ENCODE measurements at regions not wholly inside any gene's neighbourhood (a gene's known extent, or its start where the extent isn't known, plus 50 kb on each side); places are given as distances from the start of the nearest gene placed in this dataset.
"Not testable (repeated sequence)": the region's sequence is repeated elsewhere in the genome, so short reads cannot be mapped to it uniquely, and the experiment has no call there.

DNA sequence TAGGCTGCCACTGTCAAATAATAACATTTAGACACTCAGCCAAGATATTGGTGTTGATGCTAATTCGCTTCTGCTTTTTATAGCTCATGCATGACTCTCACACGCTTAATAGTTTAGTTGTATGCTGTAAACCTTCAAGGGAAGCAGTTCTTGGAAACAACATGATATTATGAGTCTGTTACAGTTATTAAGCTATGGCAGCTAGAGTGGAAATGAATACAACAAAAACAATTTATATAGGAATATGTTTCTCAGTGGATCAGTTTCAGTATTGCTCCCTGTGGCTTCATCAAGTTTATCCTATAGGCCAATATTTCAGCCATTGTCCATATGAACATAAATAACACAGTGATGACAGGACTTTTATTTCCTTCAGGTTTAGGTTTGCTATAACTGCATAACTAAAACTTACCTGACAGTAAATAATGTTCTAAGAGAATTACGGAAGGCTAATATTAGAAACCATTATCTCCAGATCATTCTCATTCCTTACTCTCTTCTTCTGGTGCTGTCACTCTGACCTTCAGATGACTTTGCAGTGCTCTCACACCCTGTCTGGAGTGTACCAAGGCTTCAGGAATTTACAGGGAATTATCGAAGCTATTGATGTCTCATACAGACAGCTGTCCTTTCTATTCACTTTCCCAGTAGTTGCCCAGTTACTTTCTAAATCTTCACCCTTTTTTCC is 555.0 kb downstream of the ANKRD50 start:
- Mint-ChIP-seq H3K27me3 (no peaks in the 10 kb centered on the region), H3K4me3 (no peak overlapping the region), H3K9me3 (no peaks in the 10 kb centered on the region), H3K36me3 (no peaks in the 10 kb centered on the region), H3K27ac (no peak overlapping the region), H3K4me1 (no peaks in the 10 kb centered on the region)
- DNase-seq: no peak

DNA sequence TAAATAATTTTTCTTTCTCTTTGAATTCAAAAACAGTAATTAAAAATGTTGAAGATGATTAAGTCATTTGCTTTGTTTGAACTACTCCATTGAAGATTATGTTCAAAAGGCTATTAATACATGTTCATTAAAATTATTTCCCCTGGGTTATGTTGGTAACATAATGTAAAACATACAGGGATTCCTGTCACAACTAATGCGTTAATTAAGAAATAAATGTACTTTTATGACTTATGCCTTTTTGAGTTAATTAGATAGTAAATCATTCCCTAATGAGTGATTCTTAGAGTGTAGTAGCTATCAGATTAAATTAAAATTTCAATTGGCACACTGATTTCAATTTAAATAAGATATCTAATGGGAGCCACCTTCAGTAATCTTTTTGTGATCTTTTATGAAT is 549.1 kb downstream of the ANKRD50 start:
- no peaks in the 10 kb centered on the region for H3K36me3 Mint-ChIP-seq
- H3K4me3 Mint-ChIP-seq: no peak overlapping the region
- H3K9me3 Mint-ChIP-seq: peaks cover under 1% of the 10 kb centered on the region
- peaks cover 4% of the 10 kb centered on the region for H3K27me3 Mint-ChIP-seq
- DNase-seq: no peak
- H3K27ac Mint-ChIP-seq: no peak overlapping the region
- H3K4me1 Mint-ChIP-seq: no peaks in the 10 kb centered on the region

DNA sequence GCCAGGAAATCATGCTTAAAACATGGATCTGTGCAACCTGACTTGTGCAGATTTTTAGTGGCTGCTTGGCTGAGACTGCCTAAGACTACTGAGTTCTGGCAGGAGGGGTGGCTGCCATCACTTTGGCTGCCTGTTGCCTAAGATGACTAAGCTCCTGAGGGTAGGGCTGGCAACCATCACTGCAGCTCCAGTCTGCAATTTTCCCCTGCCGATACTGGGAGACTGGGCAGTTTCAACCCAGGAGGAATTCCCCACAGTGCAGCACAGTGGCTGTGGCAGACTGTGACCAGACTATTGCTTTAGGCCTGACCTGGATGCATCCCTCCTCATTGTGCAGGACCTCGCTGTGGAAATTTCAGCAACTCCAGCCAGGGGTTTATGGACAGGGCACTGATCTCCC is 544.9 kb downstream of the ANKRD50 start:
- H3K9me3 Mint-ChIP-seq: peaks cover 13% of the 10 kb centered on the region
- no peaks in the 10 kb centered on the region for H3K36me3 Mint-ChIP-seq
- H3K4me1 Mint-ChIP-seq: no peaks in the 10 kb centered on the region
- peaks cover 5% of the 10 kb centered on the region for H3K27me3 Mint-ChIP-seq
- no peak overlapping the region for H3K4me3 Mint-ChIP-seq
- H3K27ac Mint-ChIP-seq: no peak overlapping the region
- no peak for DNase-seq

DNA sequence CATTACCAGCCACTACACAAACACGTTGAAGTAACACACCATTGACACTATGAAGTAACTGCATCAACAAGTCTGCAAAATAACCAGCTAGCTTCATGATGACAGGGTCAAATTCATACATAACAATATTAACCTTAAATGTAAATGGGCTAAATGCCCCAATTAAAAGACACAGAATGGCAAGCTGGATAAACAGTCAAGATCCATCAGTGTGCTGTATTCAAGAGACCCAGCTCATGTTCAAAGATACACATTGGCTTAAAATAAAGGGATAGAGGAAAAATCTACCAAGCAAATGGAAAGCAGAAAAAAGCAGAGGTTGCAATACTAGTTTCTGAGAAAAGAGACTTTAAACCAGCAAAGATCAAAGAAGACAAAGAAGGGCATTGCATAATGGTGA is 543.0 kb downstream of the ANKRD50 start:
- DNase-seq, H3K4me3 Mint-ChIP-seq, H3K27me3 Mint-ChIP-seq, H3K36me3 Mint-ChIP-seq, H3K27ac Mint-ChIP-seq, H3K4me1 Mint-ChIP-seq: not testable (repeated sequence)
- H3K9me3 Mint-ChIP-seq: peaks cover 15% of the 10 kb centered on the region

DNA sequence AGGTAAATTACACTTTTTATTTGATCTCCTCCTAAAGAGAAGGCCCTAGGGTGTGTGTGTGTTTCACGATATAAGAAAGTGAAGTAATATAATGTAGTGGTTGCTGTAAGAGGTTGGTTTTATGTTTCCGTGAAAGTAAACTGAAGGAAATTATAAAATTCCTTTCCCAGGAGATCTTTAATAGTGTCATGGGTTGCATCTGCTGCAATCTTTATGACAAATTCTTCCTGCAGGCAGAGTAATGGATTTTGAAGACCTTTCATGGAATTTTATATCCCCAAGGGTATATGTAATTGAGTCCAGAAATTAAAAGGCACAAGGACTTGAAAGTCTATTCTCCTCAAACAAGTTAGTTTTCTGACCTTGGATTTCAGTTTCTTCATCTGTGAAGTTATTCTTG is 538.6 kb downstream of the ANKRD50 start:
- no peak overlapping the region for H3K4me3 Mint-ChIP-seq
- DNase-seq: no peak
- no peak overlapping the region for H3K27ac Mint-ChIP-seq
- no peaks in the 10 kb centered on the region for H3K27me3 Mint-ChIP-seq
- H3K4me1 Mint-ChIP-seq: no peaks in the 10 kb centered on the region
- peaks cover 11% of the 10 kb centered on the region for H3K9me3 Mint-ChIP-seq
- H3K36me3 Mint-ChIP-seq: no peaks in the 10 kb centered on the region

DNA sequence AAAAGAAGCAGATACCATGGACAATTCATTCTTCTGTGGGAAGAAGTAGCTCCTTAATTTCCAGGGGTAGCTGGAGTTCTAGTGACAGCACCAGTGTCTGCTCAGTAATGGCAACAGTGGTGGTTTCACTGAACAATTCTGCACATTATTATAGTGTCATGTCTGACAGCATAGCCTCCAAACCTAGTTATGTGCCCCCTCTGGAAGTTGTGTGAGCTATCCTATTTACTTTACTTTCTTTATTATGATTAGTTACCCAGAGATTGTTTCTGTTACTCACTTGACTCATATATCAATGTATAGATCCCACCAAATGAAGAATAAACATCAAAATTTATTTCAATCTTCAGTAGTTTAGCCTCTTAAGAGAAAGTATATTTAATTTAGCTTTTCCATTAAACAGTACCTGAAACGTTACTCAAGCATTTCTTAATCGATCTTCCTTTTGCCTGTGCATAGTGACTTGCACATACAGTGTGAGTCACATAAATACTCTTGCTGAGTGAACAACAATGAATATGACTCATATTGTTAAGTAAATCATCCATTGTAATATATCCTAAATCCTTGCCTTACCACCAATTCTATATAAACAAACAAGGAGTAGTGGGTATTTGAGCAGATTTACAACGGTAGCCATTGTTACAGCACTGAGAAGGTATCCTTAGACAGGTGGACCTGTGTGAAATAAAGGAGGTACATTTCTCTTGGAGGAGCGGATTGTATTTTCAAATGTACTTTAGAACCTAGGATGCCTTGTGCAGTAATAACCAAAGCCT is 534.7 kb downstream of the ANKRD50 start:
- Mint-ChIP-seq H3K27ac (no peak overlapping the region), H3K4me3 (no peak overlapping the region), H3K4me1 (no peaks in the 10 kb centered on the region), H3K36me3 (no peaks in the 10 kb centered on the region), H3K27me3 (no peaks in the 10 kb centered on the region), H3K9me3 (no peaks in the 10 kb centered on the region)
- no peak for DNase-seq

DNA sequence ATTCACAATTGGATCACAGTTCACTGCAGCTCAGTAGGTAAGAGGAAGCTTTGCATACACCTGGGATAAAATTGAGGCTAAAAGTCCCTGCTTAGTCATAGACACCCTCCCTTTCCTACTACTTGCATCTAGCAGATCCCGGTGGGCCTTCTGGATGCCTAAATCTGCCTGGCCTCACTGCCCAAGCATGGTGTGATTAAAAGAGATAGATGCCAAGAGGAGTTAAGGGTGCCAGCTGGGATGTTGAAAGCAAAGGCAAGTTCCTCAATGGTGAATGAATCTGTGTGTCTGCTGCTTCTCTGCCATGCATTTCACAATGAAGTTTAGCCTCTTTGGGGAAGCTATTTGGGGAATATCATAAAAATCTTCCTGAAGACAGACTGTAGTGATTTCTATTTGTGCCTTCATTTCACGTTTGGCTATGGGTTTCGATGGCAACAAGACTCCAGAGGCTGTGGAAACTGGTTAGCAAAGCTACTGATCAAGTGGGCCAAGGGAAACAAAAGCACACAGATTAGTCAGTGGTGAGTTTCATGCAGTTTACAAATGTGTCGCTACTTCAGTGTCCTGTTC is 534.0 kb downstream of the ANKRD50 start:
- no peak overlapping the region for H3K4me3 Mint-ChIP-seq
- no peaks in the 10 kb centered on the region for H3K36me3 Mint-ChIP-seq
- no peaks in the 10 kb centered on the region for H3K9me3 Mint-ChIP-seq
- no peaks in the 10 kb centered on the region for H3K27me3 Mint-ChIP-seq
- no peak overlapping the region for H3K27ac Mint-ChIP-seq
- no peaks in the 10 kb centered on the region for H3K4me1 Mint-ChIP-seq
- DNase-seq: no peak

DNA sequence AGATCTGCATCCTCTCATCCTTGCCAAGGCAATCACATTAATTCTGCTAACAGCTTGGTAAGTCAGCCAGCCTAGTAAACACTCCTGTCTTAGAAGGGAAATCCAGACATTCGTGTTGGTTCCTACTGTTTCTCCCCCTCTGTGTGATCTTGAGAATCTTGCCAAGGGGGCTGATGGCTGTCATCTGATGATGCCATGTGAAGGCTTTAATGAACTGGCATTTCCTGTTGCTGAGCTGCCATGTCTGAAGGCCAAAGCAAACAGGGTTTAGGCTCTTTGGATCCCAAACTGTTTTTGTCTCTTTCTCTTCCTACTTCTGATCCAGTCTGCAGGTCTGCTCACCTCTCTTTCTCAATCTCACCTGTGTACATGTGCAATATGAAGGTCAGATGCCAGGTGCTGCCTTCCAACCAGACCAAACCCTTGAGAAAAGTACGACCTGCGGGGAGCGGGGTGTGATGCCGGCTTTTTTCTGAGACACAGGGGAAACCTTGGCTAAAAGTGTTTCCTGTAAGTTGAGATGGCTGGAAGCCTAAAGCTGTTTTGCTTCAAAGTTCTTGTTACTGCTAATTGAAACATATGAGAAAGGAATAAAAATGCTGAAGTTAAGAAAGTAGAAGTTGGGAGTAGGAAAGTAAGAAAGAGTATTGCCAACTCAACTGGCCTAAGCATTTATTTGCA is 532.9 kb downstream of the ANKRD50 start:
- Mint-ChIP-seq H3K27ac (no peak overlapping the region), H3K36me3 (no peaks in the 10 kb centered on the region), H3K27me3 (no peaks in the 10 kb centered on the region), H3K4me3 (no peak overlapping the region), H3K4me1 (no peaks in the 10 kb centered on the region), H3K9me3 (no peaks in the 10 kb centered on the region)
- DNase-seq: no peak

DNA sequence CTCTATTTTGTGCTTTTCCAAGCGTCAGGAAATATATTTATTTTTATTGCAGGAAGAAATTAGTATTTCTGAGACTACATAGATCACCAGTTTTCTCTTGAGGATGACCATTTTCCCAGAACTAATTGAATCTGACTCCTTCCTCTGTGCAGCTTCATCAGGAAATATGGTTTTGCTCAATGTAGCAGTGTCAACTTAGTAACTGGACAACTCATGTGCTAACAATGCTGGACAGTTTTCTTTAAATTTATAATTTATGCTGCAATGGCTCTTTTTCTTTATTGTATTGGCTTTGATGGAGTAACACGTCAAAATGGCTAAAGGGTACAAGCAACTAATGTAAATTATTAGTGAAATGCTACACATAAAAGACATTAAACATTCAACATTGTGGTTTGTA is 531.5 kb downstream of the ANKRD50 start:
- no peaks in the 10 kb centered on the region for H3K36me3 Mint-ChIP-seq

DNA sequence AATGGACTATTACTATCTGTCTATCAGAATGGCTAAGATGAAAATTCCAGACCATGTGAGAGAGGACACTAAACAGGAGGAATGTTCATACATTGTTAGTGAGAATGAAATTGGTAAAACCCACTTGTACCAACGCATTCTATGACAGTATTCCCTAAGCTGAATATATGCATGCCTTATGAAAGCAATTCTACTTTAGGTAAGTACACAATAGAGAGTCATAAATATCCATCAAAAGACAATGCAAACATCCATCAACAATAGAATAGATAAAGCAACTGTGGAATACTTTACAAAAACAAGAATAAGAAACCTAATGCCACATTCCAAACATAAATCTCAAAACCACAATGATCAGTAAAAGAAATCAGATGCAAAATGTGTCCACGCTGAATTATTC is 529.3 kb downstream of the ANKRD50 start:
- H3K9me3 Mint-ChIP-seq: no peaks in the 10 kb centered on the region
- no peak overlapping the region for H3K27ac Mint-ChIP-seq
- no peak overlapping the region for H3K4me3 Mint-ChIP-seq
- no peaks in the 10 kb centered on the region for H3K36me3 Mint-ChIP-seq
- no peaks in the 10 kb centered on the region for H3K4me1 Mint-ChIP-seq
- no peaks in the 10 kb centered on the region for H3K27me3 Mint-ChIP-seq
- DNase-seq: no peak

More for the DNA sequence above, 531.5 kb downstream of the ANKRD50 start:
- H3K27me3 Mint-ChIP-seq: no peaks in the 10 kb centered on the region
- H3K4me3 Mint-ChIP-seq: no peak overlapping the region
- no peak for DNase-seq
- no peaks in the 10 kb centered on the region for H3K9me3 Mint-ChIP-seq
- no peaks in the 10 kb centered on the region for H3K4me1 Mint-ChIP-seq
- no peak overlapping the region for H3K27ac Mint-ChIP-seq

DNA sequence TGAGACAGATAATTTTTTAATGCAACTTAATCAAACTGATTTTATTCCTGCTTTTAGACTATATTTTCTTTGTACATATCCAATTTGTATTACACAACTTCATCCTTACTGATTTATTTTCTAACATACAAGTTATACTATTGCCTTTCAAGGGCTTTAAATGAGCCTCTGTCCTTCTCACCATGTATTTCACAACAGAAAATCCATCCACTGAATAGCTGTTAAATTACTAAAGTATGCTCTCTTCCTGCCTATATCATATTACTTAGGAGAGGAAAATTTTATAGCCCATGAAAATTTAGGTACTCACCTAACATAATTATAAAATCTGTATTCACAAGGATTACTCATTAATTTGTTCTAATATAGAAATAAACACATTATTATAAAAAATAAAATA is 528.6 kb downstream of the ANKRD50 start:
- H3K4me1 Mint-ChIP-seq: no peaks in the 10 kb centered on the region
- H3K27ac Mint-ChIP-seq: no peak overlapping the region
- H3K36me3 Mint-ChIP-seq: no peaks in the 10 kb centered on the region
- H3K4me3 Mint-ChIP-seq: no peak overlapping the region
- DNase-seq: no peak
- H3K9me3 Mint-ChIP-seq: no peaks in the 10 kb centered on the region
- H3K27me3 Mint-ChIP-seq: no peaks in the 10 kb centered on the region

DNA sequence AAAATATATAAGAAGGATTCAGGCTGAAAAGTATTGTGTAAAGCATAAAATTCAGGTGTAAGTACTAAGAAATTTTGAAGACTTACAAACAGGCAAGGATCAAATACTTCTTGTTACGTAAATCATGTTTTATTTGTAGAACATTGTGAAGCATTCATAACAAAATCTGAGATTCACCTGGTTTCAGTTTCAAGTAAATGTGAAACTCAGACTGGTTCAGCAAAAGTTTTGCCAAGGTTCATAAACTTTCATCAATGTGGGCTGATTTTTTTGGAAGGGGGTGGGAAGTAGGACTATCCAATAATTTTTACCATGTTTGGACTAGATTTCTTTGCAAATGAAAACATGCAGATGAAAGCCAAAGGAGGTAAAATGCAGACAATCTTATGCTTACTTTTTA is 527.7 kb downstream of the ANKRD50 start:
- Mint-ChIP-seq H3K4me3 (no peak overlapping the region), H3K27ac (no peak overlapping the region), H3K9me3 (no peaks in the 10 kb centered on the region), H3K36me3 (no peaks in the 10 kb centered on the region), H3K4me1 (no peaks in the 10 kb centered on the region), H3K27me3 (no peaks in the 10 kb centered on the region)
- no peak for DNase-seq

DNA sequence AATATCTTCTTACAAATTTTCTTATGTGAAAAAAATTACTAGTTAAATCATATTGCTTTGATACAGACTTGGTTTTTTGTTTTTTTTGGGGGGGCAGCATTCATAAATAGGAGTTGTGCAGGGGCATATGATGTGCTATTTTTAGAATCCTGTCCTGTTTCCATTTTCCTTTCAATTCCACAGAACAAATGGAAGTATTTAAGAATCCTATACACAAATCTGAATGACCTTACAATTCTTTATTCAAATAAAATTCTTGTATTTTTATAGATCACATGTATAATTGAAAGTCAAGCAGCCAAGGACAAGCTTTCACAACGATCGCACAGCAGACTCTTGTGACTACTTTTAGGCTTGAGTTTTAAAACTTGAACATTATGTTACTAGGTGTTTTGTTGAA is 523.9 kb downstream of the ANKRD50 start:
- H3K9me3 Mint-ChIP-seq: peaks cover 5% of the 10 kb centered on the region
- no peaks in the 10 kb centered on the region for H3K27me3 Mint-ChIP-seq
- DNase-seq: no peak
- no peak overlapping the region for H3K4me3 Mint-ChIP-seq
- no peaks in the 10 kb centered on the region for H3K4me1 Mint-ChIP-seq
- H3K27ac Mint-ChIP-seq: no peak overlapping the region
- H3K36me3 Mint-ChIP-seq: no peaks in the 10 kb centered on the region

DNA sequence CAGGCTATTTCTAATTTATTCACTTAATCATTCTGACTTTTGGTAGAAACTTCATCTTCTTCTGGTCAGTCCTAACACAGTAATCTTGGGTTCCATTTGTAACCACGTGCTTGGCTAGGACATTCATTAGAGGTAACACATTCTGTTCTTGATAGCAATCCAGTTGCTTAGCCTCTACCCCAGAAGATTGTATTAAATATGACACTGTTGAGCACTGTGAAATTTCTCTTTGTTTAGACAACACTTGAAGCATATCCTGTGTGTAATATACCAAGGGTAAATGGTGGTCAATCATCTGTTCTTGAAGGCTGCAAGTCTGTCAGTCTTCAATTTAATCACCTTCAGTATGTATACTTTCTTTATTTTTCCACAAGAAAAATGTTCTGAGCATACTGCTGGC is 523.0 kb downstream of the ANKRD50 start:
- Mint-ChIP-seq H3K27me3 (no peaks in the 10 kb centered on the region), H3K27ac (no peak overlapping the region), H3K9me3 (peaks cover 5% of the 10 kb centered on the region), H3K36me3 (no peaks in the 10 kb centered on the region), H3K4me3 (no peak overlapping the region), H3K4me1 (no peaks in the 10 kb centered on the region)
- no peak for DNase-seq

DNA sequence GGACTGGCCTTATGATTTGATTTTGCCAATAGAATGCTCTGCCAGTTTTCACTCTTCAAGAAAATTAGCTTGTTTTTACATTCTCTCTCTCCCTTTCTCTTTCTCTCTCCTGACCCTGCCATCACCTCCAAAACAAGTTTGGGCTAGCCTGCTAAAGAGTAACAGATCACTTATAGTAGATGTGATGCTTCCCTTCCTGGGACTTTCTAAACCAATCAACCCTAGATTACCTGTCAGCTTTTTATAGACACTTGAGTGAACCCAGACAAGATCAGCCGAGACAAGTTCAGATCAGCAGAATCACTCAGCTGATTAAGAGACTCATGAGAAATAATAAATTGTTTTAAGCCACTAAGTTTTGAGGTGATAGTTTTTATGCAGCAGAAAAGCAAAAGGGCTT is 521.2 kb downstream of the ANKRD50 start:
- Mint-ChIP-seq H3K36me3 (no peaks in the 10 kb centered on the region), H3K9me3 (peaks cover 5% of the 10 kb centered on the region), H3K27me3 (no peaks in the 10 kb centered on the region), H3K4me3 (no peak overlapping the region), H3K27ac (no peak overlapping the region), H3K4me1 (no peaks in the 10 kb centered on the region)
- no peak for DNase-seq
